ENCODE measurements at regions not wholly inside any gene's neighbourhood (a gene's known extent, or its start where the extent isn't known, plus 50 kb on each side); places are given as distances from the start of the nearest gene placed in this dataset.

GRCh38 chr1:200354243-200354642 is 55.6 kb downstream of the ZNF281 start:
- DNase-seq (ENCODE audit: low spot score) = no peak

GRCh38 chr1:200353232-200353631 is 56.6 kb downstream of the ZNF281 start:
- no peak for DNase-seq (ENCODE audit: low spot score)

- DNase-seq (ENCODE audit: low spot score) = no peak
Observed at GRCh38 chr1:200351826-200352549, 57.8 kb downstream of the ZNF281 start.

- DNase-seq (ENCODE audit: low spot score) = no peak
Observed at GRCh38 chr1:200351425-200351824, 58.4 kb downstream of the ZNF281 start.

GRCh38 chr1:200346700-200347099 is 63.1 kb downstream of the ZNF281 start:
- DNase-seq (ENCODE audit: low spot score) = no peak

- no peak for DNase-seq (ENCODE audit: low spot score)
Observed at GRCh38 chr1:200345520-200345919, 64.3 kb downstream of the ZNF281 start.

- DNase-seq (ENCODE audit: low spot score) = no peak
Observed at GRCh38 chr1:200343874-200344273, 66.0 kb downstream of the ZNF281 start.

- no peak for DNase-seq (ENCODE audit: low spot score)
Observed at GRCh38 chr1:200342511-200343311, 67.1 kb downstream of the ZNF281 start.

- no peak for DNase-seq (ENCODE audit: low spot score)
Observed at GRCh38 chr1:200338451-200338850, 71.4 kb downstream of the ZNF281 start.

GRCh38 chr1:200337831-200338230 is 72.0 kb downstream of the ZNF281 start:
- DNase-seq (ENCODE audit: low spot score) = no peak

GRCh38 chr1:200337410-200337809 is 72.4 kb downstream of the ZNF281 start:
- no peak for DNase-seq (ENCODE audit: low spot score)

- no peak for DNase-seq (ENCODE audit: low spot score)
Observed at GRCh38 chr1:200336901-200337391, 72.9 kb downstream of the ZNF281 start.

GRCh38 chr1:200336101-200336845 is 73.6 kb downstream of the ZNF281 start:
- DNase-seq (ENCODE audit: low spot score) = peak; percentile 26

GRCh38 chr1:200334661-200335256 is 75.1 kb downstream of the ZNF281 start:
- no peak for DNase-seq (ENCODE audit: low spot score)

GRCh38 chr1:200333329-200333728 is 76.5 kb downstream of the ZNF281 start:
- no peak for DNase-seq (ENCODE audit: low spot score)

GRCh38 chr1:200332716-200333115 is 77.1 kb downstream of the ZNF281 start:
- DNase-seq (ENCODE audit: low spot score) = no peak

- no peak for DNase-seq (ENCODE audit: low spot score)
Observed at GRCh38 chr1:200330741-200331428, 79.0 kb downstream of the ZNF281 start.

GRCh38 chr1:200329208-200329882 is 80.5 kb downstream of the ZNF281 start:
- DNase-seq (ENCODE audit: low spot score) = no peak

GRCh38 chr1:200328379-200328778 is 81.5 kb downstream of the ZNF281 start:
- no peak for DNase-seq (ENCODE audit: low spot score)

- no peak for DNase-seq (ENCODE audit: low spot score)
Observed at GRCh38 chr1:200323856-200324400, 85.9 kb downstream of the ZNF281 start.
